ENCODE measurements at regions not wholly inside any gene's neighbourhood (a gene's known extent, or its start where the extent isn't known, plus 50 kb on each side); places are given as distances from the start of the nearest gene placed in this dataset.

DNA sequence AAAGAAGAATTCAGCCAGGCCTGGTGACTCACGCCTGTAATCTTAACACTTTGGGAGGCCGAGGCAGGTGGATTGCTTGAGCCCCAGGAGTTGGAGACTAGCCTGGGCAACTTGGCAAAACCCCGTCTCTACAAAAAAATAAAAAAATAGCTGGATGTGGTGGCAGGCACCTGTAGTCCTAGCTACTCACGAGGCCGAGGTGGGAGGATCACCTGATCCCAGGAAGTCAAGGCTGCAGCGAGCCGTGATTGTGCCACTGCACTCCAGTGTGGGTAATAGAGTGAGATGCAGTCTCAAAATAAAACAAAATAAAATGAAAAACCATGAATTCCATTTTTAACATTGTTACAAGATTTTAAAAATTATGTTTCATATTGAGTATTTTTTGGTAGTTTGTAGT is 988.9 kb upstream of the ZNF722 start:
- TF ChIP-seq NANOG (IDR thresholded peaks at IDR 0.05; ENCODE audit: borderline replicate concordance) (no peak), EZH2 (IDR thresholded peaks at IDR 0.05; ENCODE audit: low read depth, unreplicated experiment) (no peak)
- TF ChIP-seq, protein P1, sequence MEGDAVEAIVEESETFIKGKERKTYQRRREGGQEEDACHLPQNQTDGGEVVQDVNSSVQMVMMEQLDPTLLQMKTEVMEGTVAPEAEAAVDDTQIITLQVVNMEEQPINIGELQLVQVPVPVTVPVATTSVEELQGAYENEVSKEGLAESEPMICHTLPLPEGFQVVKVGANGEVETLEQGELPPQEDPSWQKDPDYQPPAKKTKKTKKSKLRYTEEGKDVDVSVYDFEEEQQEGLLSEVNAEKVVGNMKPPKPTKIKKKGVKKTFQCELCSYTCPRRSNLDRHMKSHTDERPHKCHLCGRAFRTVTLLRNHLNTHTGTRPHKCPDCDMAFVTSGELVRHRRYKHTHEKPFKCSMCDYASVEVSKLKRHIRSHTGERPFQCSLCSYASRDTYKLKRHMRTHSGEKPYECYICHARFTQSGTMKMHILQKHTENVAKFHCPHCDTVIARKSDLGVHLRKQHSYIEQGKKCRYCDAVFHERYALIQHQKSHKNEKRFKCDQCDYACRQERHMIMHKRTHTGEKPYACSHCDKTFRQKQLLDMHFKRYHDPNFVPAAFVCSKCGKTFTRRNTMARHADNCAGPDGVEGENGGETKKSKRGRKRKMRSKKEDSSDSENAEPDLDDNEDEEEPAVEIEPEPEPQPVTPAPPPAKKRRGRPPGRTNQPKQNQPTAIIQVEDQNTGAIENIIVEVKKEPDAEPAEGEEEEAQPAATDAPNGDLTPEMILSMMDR (conservative IDR thresholded peaks at IDR 0.05; ENCODE audit: low read depth in 2 of 2): no peak
- TF ChIP-seq, protein P2, sequence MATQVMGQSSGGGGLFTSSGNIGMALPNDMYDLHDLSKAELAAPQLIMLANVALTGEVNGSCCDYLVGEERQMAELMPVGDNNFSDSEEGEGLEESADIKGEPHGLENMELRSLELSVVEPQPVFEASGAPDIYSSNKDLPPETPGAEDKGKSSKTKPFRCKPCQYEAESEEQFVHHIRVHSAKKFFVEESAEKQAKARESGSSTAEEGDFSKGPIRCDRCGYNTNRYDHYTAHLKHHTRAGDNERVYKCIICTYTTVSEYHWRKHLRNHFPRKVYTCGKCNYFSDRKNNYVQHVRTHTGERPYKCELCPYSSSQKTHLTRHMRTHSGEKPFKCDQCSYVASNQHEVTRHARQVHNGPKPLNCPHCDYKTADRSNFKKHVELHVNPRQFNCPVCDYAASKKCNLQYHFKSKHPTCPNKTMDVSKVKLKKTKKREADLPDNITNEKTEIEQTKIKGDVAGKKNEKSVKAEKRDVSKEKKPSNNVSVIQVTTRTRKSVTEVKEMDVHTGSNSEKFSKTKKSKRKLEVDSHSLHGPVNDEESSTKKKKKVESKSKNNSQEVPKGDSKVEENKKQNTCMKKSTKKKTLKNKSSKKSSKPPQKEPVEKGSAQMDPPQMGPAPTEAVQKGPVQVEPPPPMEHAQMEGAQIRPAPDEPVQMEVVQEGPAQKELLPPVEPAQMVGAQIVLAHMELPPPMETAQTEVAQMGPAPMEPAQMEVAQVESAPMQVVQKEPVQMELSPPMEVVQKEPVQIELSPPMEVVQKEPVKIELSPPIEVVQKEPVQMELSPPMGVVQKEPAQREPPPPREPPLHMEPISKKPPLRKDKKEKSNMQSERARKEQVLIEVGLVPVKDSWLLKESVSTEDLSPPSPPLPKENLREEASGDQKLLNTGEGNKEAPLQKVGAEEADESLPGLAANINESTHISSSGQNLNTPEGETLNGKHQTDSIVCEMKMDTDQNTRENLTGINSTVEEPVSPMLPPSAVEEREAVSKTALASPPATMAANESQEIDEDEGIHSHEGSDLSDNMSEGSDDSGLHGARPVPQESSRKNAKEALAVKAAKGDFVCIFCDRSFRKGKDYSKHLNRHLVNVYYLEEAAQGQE (IDR thresholded peaks at IDR 0.05; ENCODE audit: unreplicated experiment): no peak
- TF ChIP-seq, protein P3, sequence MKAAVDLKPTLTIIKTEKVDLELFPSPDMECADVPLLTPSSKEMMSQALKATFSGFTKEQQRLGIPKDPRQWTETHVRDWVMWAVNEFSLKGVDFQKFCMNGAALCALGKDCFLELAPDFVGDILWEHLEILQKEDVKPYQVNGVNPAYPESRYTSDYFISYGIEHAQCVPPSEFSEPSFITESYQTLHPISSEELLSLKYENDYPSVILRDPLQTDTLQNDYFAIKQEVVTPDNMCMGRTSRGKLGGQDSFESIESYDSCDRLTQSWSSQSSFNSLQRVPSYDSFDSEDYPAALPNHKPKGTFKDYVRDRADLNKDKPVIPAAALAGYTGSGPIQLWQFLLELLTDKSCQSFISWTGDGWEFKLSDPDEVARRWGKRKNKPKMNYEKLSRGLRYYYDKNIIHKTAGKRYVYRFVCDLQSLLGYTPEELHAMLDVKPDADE (IDR thresholded peaks at IDR 0.05): no peak
